ENCODE measurements at regions not wholly inside any gene's neighbourhood (a gene's known extent, or its start where the extent isn't known, plus 50 kb on each side); places are given as distances from the start of the nearest gene placed in this dataset.

DNA sequence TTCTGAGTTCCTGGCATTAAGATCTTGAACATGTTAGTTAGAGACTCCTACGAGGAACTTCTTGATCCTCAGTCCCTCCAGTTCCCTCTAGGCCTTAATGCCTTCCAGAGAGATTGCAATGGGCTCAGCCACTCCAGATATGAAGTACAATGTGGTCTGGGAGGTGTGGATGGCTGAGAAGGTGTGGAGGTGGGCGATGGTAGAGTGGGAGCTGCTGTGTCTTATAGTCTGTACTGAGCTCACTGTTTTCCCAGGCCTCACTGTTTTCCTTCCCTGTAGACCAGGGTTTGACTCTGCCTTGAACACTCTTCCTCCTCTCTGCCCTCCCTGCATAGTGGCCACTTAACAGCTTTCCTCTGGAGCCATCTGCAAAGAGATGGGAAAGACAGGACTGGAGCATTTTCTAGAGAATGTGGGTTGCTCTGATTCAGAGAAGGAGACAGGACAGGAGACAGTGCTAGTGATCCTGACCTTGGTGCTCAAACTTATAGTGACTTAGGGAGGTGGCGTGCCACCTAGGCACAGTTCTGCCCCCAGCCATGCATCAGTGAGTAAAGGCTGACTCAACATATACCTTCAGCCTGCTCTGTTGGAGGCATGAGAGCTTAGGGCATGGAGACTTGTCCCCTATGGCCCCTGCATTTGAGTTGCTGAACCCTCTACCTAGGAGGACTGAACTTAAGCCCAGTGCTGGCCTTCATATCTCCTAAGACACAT is 129.7 kb downstream of the TDRD15 start:
- no peaks in the 10 kb centered on the region for H3K36me3 ChIP-seq (ENCODE audit: insufficient read depth in 1 of 2, low read depth in 1 of 2)
- H3K27ac ChIP-seq = no peak overlapping the region
- H3K4me1 ChIP-seq = no peaks in the 10 kb centered on the region
- intact Hi-C loops (cut with DNase I) = no loop called here
- WGBS, 3 donors = 90 to 93% (median 93%) methylated on average over 3 of the region's 3 CpGs
- TF ChIP-seq, protein P1, sequence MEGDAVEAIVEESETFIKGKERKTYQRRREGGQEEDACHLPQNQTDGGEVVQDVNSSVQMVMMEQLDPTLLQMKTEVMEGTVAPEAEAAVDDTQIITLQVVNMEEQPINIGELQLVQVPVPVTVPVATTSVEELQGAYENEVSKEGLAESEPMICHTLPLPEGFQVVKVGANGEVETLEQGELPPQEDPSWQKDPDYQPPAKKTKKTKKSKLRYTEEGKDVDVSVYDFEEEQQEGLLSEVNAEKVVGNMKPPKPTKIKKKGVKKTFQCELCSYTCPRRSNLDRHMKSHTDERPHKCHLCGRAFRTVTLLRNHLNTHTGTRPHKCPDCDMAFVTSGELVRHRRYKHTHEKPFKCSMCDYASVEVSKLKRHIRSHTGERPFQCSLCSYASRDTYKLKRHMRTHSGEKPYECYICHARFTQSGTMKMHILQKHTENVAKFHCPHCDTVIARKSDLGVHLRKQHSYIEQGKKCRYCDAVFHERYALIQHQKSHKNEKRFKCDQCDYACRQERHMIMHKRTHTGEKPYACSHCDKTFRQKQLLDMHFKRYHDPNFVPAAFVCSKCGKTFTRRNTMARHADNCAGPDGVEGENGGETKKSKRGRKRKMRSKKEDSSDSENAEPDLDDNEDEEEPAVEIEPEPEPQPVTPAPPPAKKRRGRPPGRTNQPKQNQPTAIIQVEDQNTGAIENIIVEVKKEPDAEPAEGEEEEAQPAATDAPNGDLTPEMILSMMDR (IDR thresholded peaks at IDR 0.05) = no peak
- H3K27me3 ChIP-seq (ENCODE audit: insufficient read depth in 3 of 3, low read length in 2 of 3) = no peaks in the 10 kb centered on the region
- no peak overlapping the region for H3K4me3 ChIP-seq
- ATAC-seq = no peak
- no peak for DNase-seq
- no peaks in the 10 kb centered on the region for H3K9me3 ChIP-seq

- intact Hi-C loops (cut with DNase I) = no loop called here
Measured at GRCh38 chr2:21254170-21254965, 130.6 kb downstream of the TDRD15 start.

DNA sequence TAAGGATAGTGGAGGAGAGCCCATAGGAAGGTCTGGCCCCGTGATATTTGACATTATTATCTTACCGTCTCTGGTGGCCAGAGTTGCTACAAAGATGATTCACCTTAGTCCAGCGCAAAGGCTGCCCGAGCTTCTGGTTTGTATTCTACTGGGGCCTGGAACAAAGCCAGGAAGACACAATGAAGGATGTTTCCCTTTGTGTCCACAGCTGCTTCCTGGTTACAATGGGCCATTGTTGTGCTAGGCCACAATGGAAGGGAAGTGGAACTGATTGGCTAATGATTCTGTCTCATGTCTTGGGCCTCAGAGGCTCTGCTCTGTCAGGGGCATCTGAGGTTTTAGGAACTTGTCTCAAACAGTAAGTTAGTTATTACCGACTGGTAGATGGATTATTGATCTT is 132.2 kb downstream of the TDRD15 start:
- Histone ChIP-seq H3K27ac (no peak overlapping the region), H3K36me3 (ENCODE audit: insufficient read depth in 1 of 2, low read depth in 1 of 2) (no peaks in the 10 kb centered on the region), H3K4me3 (no peak overlapping the region), H3K9me3 (no peaks in the 10 kb centered on the region), H3K4me1 (no peaks in the 10 kb centered on the region), H3K27me3 (ENCODE audit: insufficient read depth in 3 of 3, low read length in 2 of 3) (no peaks in the 10 kb centered on the region)
- DNase-seq (no peak), ATAC-seq (peak in 1 of 4 donors; percentile 43)
- WGBS, 3 donors = 18 to 30% (median 21%) methylated on average over 5 of the region's 5 CpGs
- TF ChIP-seq, protein P1 (IDR thresholded peaks at IDR 0.05) = no peak
- intact Hi-C loops (cut with DNase I) = no loop called here

More at GRCh38 chr2:21254170-21254965, 130.6 kb downstream of the TDRD15 start:
- 90 to 93% (median 91%) methylated on average over 6 of the region's 6 CpGs for WGBS, 3 donors
- Histone ChIP-seq H3K27ac (no peak overlapping the region), H3K4me3 (no peak overlapping the region), H3K27me3 (ENCODE audit: insufficient read depth in 3 of 3, low read length in 2 of 3) (no peaks in the 10 kb centered on the region), H3K36me3 (ENCODE audit: insufficient read depth in 1 of 2, low read depth in 1 of 2) (no peaks in the 10 kb centered on the region), H3K9me3 (no peaks in the 10 kb centered on the region), H3K4me1 (no peaks in the 10 kb centered on the region)
- DNase-seq (no peak), ATAC-seq (no peak)
- TF ChIP-seq, protein P1 (IDR thresholded peaks at IDR 0.05) = no peak

DNA sequence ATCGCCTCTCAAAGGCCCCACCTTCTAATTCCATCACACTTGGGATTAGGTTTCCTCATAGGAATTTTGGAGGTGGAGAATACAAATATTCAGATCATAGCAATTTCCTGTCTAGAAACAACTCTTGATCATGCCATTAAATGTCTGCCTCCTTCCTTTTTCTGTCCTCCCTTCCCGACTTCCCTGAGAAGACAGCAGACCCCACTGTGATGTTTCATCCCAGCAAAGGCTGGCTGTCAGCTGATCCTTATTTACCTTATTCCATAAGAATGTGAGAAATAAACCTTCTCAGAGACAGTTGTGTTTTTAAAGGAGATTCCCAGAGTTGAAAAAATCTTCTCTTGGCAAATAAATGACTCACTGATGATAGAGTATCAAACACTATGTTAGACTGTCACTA is 133.9 kb downstream of the TDRD15 start:
- H3K27ac ChIP-seq = no peak overlapping the region
- DNase-seq (no peak), ATAC-seq (no peak)
- H3K4me3 ChIP-seq = no peak overlapping the region
- intact Hi-C loops (cut with DNase I) = no loop called here
- TF ChIP-seq, protein P1 (IDR thresholded peaks at IDR 0.05) = no peak
- no peaks in the 10 kb centered on the region for H3K27me3 ChIP-seq (ENCODE audit: insufficient read depth in 3 of 3, low read length in 2 of 3)
- no peaks in the 10 kb centered on the region for H3K4me1 ChIP-seq
- H3K36me3 ChIP-seq (ENCODE audit: insufficient read depth in 1 of 2, low read depth in 1 of 2) = no peaks in the 10 kb centered on the region
- H3K9me3 ChIP-seq = no peaks in the 10 kb centered on the region
- 68 to 79% (median 73%) methylated on average over 2 of the region's 2 CpGs for WGBS, 3 donors

Measured in psoas muscle (tissue), 7 donors.